AG04450 (cell line): ENCODE measurements at regions not wholly inside any gene's neighbourhood (a gene's known extent, or its start where the extent isn't known, plus 50 kb on each side); places are given as distances from the start of the nearest gene placed in this dataset.

Experiments used
- CTCF ChIA-PET: fragments of 300-600, 350-600 bp; formaldehyde crosslinking; extraction: SDS; loops from one replicate; lab custom pipeline; 2022; ENCODE audit warnings: antibody characterized with exemption, inconsistent platforms; lab: Charles Lee
- POLR2A ChIA-PET: fragments of 350-600 bp; formaldehyde crosslinking; extraction: SDS; loops from one replicate; lab custom pipeline; 2021; ENCODE audit warnings: antibody characterized with exemption, inconsistent platforms; lab: Yijun Ruan, JAX
- DNase-seq: peaks from one replicate; pipeline ENCODE4 v3.0.0-alpha.2; 2011; ENCODE audit warnings: low read depth, low spot score
- H3K27ac ChIP-seq: one replicate; pipeline ENCODE4 v1.5.1; 2012; ENCODE audit warnings: low read depth, low read length, control low read depth
- H3K27me3 ChIP-seq: one replicate; pipeline ENCODE4 v1.6.0; 2012; ENCODE audit warnings: low read length; ENCODE audit not compliant: control insufficient read depth, insufficient read depth
- H3K4me3 ChIP-seq: 2 replicates; pipeline ENCODE4 v1.5.1; 2011; ENCODE audit warnings: mild to moderate bottlenecking, low read depth, low read length, control low read depth
- H3K9me3 ChIP-seq: 2 replicates; pipeline ENCODE4 v1.5.1; 2012; ENCODE audit warnings: low read length; ENCODE audit not compliant: control insufficient read depth, insufficient read depth
- CTCF ChIP-seq: IDR thresholded peaks from 2 replicates; pipeline ENCODE4 v1.5.1; 2011; ENCODE audit warnings: low read depth, low read length, control low read depth, inconsistent platforms

DNA sequence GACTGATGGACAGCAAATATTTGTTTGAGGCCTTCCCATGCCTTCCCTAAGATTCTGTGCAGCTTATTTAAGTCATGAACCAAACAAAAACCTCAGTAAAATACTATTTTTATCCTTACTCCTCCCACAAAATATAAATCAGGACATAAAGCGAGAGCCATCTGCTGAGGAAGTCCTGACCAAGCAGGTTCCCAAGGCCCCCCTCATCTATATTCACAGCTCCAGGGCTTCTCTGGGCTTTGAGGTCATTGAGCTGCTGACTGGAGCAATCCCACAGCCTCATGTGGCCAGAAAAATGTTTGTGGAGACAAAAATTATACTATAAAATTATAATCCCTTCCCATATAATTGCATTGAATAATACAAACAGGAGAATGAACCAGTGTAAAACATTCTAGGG, 846.2 kb downstream of the ADGRL2 start:
- Histone ChIP-seq H3K27ac (no peak overlapping the region), H3K27me3 (no peaks in the 10 kb centered on the region), H3K4me3 (no peak overlapping the region), H3K9me3 (no peaks in the 10 kb centered on the region)
- no peak for TF ChIP-seq CTCF
- no peak for DNase-seq
- POLR2A ChIA-PET: no interaction called here
- CTCF ChIA-PET: no interaction called here

- DNase-seq: no peak
- H3K4me3 ChIP-seq: no peak overlapping the region
- no peaks in the 10 kb centered on the region for H3K9me3 ChIP-seq
- no peak for TF ChIP-seq CTCF
- ChIA-PET POLR2A (no interaction called here), CTCF (no interaction called here)
- no peak overlapping the region for H3K27ac ChIP-seq
- no peaks in the 10 kb centered on the region for H3K27me3 ChIP-seq
Observed at GRCh38 chr1:82646336-82646735, 845.6 kb downstream of the ADGRL2 start.

DNA sequence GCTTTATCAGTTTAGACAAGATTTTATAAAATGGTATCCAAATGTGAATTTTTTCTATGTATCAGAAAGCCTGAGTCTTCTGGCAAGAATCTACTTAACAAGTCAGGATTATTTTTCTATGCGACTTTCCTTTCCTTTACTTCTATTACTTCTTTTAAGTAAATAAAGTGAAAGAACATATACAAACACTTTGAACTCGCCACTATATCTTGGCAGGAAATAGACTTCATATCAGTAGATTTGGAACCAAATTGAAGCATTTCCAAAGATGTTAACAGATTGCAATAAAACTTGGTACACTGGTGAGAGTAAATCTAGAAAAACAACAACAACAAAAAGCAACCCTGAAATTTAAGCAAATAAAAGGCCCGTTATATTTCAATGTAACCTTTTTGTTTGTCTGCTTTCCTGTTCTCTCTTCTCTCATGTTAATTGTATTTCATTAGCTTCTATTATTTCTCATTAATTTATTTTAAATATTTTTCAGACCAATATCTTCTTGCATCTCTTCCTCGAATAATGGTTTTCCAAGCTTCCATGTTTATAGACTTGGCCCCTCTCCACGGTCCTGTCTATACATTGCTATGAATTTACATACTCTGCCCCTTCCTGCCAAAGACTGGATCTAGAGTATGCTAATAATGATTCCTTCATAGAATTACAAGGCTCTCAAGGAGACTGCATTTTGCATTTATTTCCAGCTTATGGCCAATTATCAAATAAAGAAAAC, 843.6 kb downstream of the ADGRL2 start:
- ChIA-PET CTCF (no interaction called here), POLR2A (no interaction called here)
- no peak overlapping the region for H3K4me3 ChIP-seq
- TF ChIP-seq CTCF: no peak
- no peak overlapping the region for H3K27ac ChIP-seq
- no peaks in the 10 kb centered on the region for H3K9me3 ChIP-seq
- no peaks in the 10 kb centered on the region for H3K27me3 ChIP-seq
- no peak for DNase-seq

- no peaks in the 10 kb centered on the region for H3K27me3 ChIP-seq
- no peak for DNase-seq
- POLR2A ChIA-PET: no interaction called here
- H3K4me3 ChIP-seq: no peak overlapping the region
- no peaks in the 10 kb centered on the region for H3K9me3 ChIP-seq
- CTCF ChIA-PET: no interaction called here
- no peak overlapping the region for H3K27ac ChIP-seq
- TF ChIP-seq CTCF: no peak
Observed at GRCh38 chr1:82640352-82640751, 839.6 kb downstream of the ADGRL2 start.

DNA sequence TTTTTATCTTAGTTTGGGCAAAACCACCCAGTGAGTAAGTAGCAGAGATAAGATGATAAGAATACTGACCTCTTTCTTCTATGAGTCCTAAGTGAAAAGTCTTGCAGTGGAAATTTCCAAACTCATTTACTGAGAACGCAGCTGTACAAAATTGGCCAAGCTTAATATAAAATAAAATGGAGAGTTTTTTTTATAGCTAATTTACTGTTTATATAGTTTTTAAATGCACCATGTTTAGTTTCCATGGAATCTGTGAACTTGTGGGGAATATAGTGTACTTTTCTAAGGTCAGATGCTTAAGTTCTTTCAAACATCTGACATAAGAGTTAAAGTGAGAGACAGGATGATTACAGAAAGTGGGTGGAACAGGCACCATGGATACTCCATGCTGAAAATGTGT, 833.5 kb downstream of the ADGRL2 start:
- ChIA-PET CTCF (no interaction called here), POLR2A (no interaction called here)
- no peak for DNase-seq
- Histone ChIP-seq H3K4me3 (no peak overlapping the region), H3K27me3 (no peaks in the 10 kb centered on the region), H3K9me3 (no peaks in the 10 kb centered on the region), H3K27ac (no peak overlapping the region)
- no peak for TF ChIP-seq CTCF
